Panc1 (cell line): ENCODE measurements at regions not wholly inside any gene's neighbourhood (a gene's known extent, or its start where the extent isn't known, plus 50 kb on each side); places are given as distances from the start of the nearest gene placed in this dataset.
A peak's percentile ranks its signal among the peaks of the same experiment; 100 is the strongest.

Experiments
- ATAC-seq: fragments of 200-7000 bp; cut with Tn5 transposase; 2 replicates; pipeline ENCODE4 v1.9.1; 2020; ENCODE audit warnings: mild to moderate bottlenecking, moderate library complexity
- BruUV-seq: library from RNA; stranded (reverse); fragments of 400-500 nt; replicated peaks from 2 replicates; lab custom pipeline; 2021; lab: Mats Ljungman, UMichigan
- CTCF ChIA-PET: fragments of 300-600 bp; sonication (Branson Sonifier 250); formaldehyde crosslinking; loops from one replicate; lab custom pipeline; 2022; ENCODE audit warnings: antibody characterized with exemption; lab: Charles Lee
- POLR2A ChIA-PET: fragments of 300-600 bp; sonication (Branson Sonifier 250); formaldehyde crosslinking; loops from one replicate; lab custom pipeline; 2022; ENCODE audit warnings: antibody characterized with exemption; lab: Charles Lee
- DNase-seq: peaks from one replicate; pipeline ENCODE4 v3.0.0-alpha.2; 2010; ENCODE audit warnings: low read depth, low spot score
- H3K27ac ChIP-seq: 2 replicates; pipeline ENCODE4 v1.5.1; 2011; ENCODE audit warnings: mild to moderate bottlenecking, low read length, inconsistent platforms
- H3K27me3 ChIP-seq: fragments of 200-500 bp; sonication (Bioruptor generic); 2 replicates; pipeline ENCODE4 v1.6.0; 2014; ENCODE audit warnings: low read length, inconsistent platforms; ENCODE audit not compliant: control insufficient read depth, insufficient read depth
- H3K36me3 ChIP-seq: fragments of 200-500 bp; sonication (Bioruptor generic); 2 replicates; pipeline ENCODE4 v1.5.1; 2014; ENCODE audit warnings: inconsistent platforms, mild to moderate bottlenecking, low read length, moderate library complexity; ENCODE audit not compliant: control insufficient read depth, insufficient read depth
- H3K4me1 ChIP-seq: 2 replicates; pipeline ENCODE4 v1.5.1; 2011; ENCODE audit warnings: inconsistent platforms, mild to moderate bottlenecking, low read length, moderate library complexity; ENCODE audit not compliant: control insufficient read depth, insufficient read depth
- H3K4me3 ChIP-seq, 2 experiments: 2 replicates each; pipeline ENCODE4 v1.5.1; 2011 to 2012; ENCODE audit warnings: low read depth in 2 of 2, low read length in 2 of 2, mild to moderate bottlenecking in 2 of 2, inconsistent platforms in 1 of 2, moderate library complexity in 1 of 2
- H3K9me3 ChIP-seq: fragments of 200-500 bp; sonication (Bioruptor generic); 2 replicates; pipeline ENCODE4 v1.5.1; 2014; ENCODE audit warnings: low read depth, mild to moderate bottlenecking, inconsistent platforms, low read length, moderate library complexity; ENCODE audit not compliant: control insufficient read depth, insufficient read depth
- POLR2AphosphoS5 ChIP-seq: IDR thresholded peaks from 2 replicates; pipeline ENCODE4 v1.6.1; 2012; ENCODE audit warnings: mild to moderate bottlenecking, low read depth, low read length, moderate library complexity
- SIN3A ChIP-seq: IDR thresholded peaks from 2 replicates; pipeline ENCODE4 v1.6.1; 2012; ENCODE audit warnings: low read depth, mild to moderate bottlenecking, low read length, moderate library complexity, borderline replicate concordance; ENCODE audit not compliant: insufficient read depth
- TCF7L2 ChIP-seq: IDR thresholded peaks from 2 replicates; pipeline ENCODE4 v1.6.1; 2011; ENCODE audit warnings: mild to moderate bottlenecking, low read depth, low read length, inconsistent platforms
- in situ Hi-C: cut with HindIII; loops from 2 replicates; pipeline ENCODE4 v1.10.0; 2016; ENCODE audit warnings: low sequenced_read_pairs, low pct_unique_long_range_greater_than_20kb
- intact Hi-C: fragments of 100-400 bp; cut with micrococcal nuclease; formaldehyde crosslinking; loops from one replicate; pipeline ENCODE4 v1.10.0; 2022; ENCODE audit not compliant: unreplicated experiment
- TF ChIP-seq, protein P1 (sequence below): fragments of 450-650 bp; IDR thresholded peaks from 2 replicates; pipeline ENCODE4 v1.5.1; 2017; ENCODE audit warnings: mild to moderate bottlenecking
- TF ChIP-seq, protein P2 (sequence below), 2 experiments: IDR thresholded peaks; 2 replicates each; pipeline ENCODE4 v1.6.1; 2011 to 2012; ENCODE audit warnings: low read depth in 2 of 2, control low read depth in 1 of 2, low read length in 1 of 2, mild to moderate bottlenecking in 1 of 2, moderate library complexity in 1 of 2; ENCODE audit not compliant: insufficient read depth in 1 of 2

DNA sequence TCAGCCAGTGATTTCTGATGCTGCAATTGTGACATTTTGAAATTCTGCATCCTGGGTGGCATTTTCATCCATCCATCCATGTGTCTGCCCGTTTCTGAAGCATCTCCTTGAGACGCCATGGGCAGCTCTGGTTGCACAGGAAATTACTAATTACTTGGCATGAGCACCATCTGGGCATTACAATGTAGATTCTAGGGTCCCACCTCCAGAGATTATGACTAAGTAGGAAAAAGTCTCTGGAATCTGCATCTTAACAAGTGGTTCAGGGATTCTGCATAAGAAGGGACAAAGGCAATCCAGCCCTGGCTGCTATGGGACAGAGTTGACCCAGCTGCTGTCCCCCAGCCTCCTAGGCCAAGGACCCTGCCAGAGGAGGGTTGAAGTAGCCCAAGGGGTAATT is 65.3 kb downstream of the CUZD1 start:
- in situ Hi-C loops (no loop called here), intact Hi-C loops (no loop called here)
- BruUV-seq, result no TSS peak
- Histone ChIP-seq H3K4me3 (no peak overlapping the region), H3K36me3 (no peaks in the 10 kb centered on the region), H3K27me3 (peaks cover 21% of the 10 kb centered on the region), H3K27ac (no peak overlapping the region), H3K9me3 (no peaks in the 10 kb centered on the region), H3K4me1 (no peaks in the 10 kb centered on the region)
- ChIA-PET CTCF (no interaction called here), POLR2A (no interaction called here)
- TF ChIP-seq, protein P1, sequence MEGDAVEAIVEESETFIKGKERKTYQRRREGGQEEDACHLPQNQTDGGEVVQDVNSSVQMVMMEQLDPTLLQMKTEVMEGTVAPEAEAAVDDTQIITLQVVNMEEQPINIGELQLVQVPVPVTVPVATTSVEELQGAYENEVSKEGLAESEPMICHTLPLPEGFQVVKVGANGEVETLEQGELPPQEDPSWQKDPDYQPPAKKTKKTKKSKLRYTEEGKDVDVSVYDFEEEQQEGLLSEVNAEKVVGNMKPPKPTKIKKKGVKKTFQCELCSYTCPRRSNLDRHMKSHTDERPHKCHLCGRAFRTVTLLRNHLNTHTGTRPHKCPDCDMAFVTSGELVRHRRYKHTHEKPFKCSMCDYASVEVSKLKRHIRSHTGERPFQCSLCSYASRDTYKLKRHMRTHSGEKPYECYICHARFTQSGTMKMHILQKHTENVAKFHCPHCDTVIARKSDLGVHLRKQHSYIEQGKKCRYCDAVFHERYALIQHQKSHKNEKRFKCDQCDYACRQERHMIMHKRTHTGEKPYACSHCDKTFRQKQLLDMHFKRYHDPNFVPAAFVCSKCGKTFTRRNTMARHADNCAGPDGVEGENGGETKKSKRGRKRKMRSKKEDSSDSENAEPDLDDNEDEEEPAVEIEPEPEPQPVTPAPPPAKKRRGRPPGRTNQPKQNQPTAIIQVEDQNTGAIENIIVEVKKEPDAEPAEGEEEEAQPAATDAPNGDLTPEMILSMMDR, result no peak
- TF ChIP-seq TCF7L2 (no peak), SIN3A (no peak)
- ATAC-seq (peak; percentile 38; the same call in 1 of the 2 replicates), DNase-seq (no peak)

DNA sequence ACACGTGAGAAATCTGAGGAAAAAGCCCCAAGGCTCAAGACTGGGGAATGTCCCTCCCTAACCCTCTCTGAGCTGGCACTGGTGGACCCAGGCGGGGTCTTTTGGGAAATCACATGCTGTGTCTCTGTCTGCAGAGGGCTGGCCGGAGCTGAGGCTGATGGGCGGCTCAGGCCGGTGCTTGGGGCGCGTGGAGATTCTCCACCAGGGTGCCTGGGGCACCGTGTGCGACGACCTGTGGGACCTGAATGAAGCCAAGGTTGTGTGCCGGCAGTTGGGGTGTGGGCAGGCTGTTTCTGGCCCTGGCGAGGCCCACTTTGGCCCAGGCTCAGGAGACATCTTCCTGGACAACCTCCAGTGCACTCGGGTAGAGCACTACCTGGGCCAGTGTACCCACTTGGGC is 65.7 kb downstream of the CUZD1 start:
- H3K27me3 ChIP-seq, result peaks cover 22% of the 10 kb centered on the region
- no peaks in the 10 kb centered on the region for H3K9me3 ChIP-seq
- no peaks in the 10 kb centered on the region for H3K36me3 ChIP-seq
- no peak for ATAC-seq
- DNase-seq, result no peak
- intact Hi-C loops (no loop called here), in situ Hi-C loops (no loop called here)
- ChIA-PET POLR2A (no interaction called here), CTCF (no interaction called here)
- no peaks in the 10 kb centered on the region for H3K4me1 ChIP-seq
- TF ChIP-seq SIN3A (no peak), TCF7L2 (no peak), POLR2AphosphoS5 (no peak)
- TF ChIP-seq, protein P2, sequence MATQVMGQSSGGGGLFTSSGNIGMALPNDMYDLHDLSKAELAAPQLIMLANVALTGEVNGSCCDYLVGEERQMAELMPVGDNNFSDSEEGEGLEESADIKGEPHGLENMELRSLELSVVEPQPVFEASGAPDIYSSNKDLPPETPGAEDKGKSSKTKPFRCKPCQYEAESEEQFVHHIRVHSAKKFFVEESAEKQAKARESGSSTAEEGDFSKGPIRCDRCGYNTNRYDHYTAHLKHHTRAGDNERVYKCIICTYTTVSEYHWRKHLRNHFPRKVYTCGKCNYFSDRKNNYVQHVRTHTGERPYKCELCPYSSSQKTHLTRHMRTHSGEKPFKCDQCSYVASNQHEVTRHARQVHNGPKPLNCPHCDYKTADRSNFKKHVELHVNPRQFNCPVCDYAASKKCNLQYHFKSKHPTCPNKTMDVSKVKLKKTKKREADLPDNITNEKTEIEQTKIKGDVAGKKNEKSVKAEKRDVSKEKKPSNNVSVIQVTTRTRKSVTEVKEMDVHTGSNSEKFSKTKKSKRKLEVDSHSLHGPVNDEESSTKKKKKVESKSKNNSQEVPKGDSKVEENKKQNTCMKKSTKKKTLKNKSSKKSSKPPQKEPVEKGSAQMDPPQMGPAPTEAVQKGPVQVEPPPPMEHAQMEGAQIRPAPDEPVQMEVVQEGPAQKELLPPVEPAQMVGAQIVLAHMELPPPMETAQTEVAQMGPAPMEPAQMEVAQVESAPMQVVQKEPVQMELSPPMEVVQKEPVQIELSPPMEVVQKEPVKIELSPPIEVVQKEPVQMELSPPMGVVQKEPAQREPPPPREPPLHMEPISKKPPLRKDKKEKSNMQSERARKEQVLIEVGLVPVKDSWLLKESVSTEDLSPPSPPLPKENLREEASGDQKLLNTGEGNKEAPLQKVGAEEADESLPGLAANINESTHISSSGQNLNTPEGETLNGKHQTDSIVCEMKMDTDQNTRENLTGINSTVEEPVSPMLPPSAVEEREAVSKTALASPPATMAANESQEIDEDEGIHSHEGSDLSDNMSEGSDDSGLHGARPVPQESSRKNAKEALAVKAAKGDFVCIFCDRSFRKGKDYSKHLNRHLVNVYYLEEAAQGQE (IDR thresholded peaks at IDR 0.05; ENCODE audit: insufficient read depth in 1 of 2, low read depth in 2 of 2, low read length in 1 of 2), result no peak
- TF ChIP-seq, protein P1, result no peak
- BruUV-seq, result no TSS peak
- H3K27ac ChIP-seq, result no peak overlapping the region
- H3K4me3 ChIP-seq, result no peak overlapping the region
